ENCODE measurements at regions not wholly inside any gene's neighbourhood (a gene's known extent, or its start where the extent isn't known, plus 50 kb on each side); places are given as distances from the start of the nearest gene placed in this dataset.

- DNase-seq (ENCODE audit: low read depth in 3 of 3, low spot score in 1 of 3): no peak
These were observed 585.7 kb upstream of the MARCKS start for GRCh38 chr6:113271437-113271836.

GRCh38 chr6:113276601-113277000 is 580.5 kb upstream of the MARCKS start:
- no peak for DNase-seq (ENCODE audit: low read depth in 3 of 3, low spot score in 1 of 3)

GRCh38 chr6:113277111-113277510 is 580.0 kb upstream of the MARCKS start:
- no peak for DNase-seq (ENCODE audit: low read depth in 3 of 3, low spot score in 1 of 3)

GRCh38 chr6:113281014-113281413 is 576.1 kb upstream of the MARCKS start:
- DNase-seq (ENCODE audit: low read depth in 3 of 3, low spot score in 1 of 3): no peak

GRCh38 chr6:113281431-113281830 is 575.7 kb upstream of the MARCKS start:
- DNase-seq (ENCODE audit: low read depth in 3 of 3, low spot score in 1 of 3): no peak

- no peak for DNase-seq (ENCODE audit: low read depth in 3 of 3, low spot score in 1 of 3)
These were observed 569.7 kb upstream of the MARCKS start for GRCh38 chr6:113287396-113287795.

GRCh38 chr6:113288409-113288808 is 568.7 kb upstream of the MARCKS start:
- DNase-seq (ENCODE audit: low read depth in 3 of 3, low spot score in 1 of 3): no peak

GRCh38 chr6:113289166-113289565 is 568.0 kb upstream of the MARCKS start:
- DNase-seq (ENCODE audit: low read depth in 3 of 3, low spot score in 1 of 3): no peak

- no peak for DNase-seq (ENCODE audit: low read depth in 3 of 3, low spot score in 1 of 3)
These were observed 566.5 kb upstream of the MARCKS start for GRCh38 chr6:113290684-113291083.

GRCh38 chr6:113291751-113292445 is 565.2 kb upstream of the MARCKS start:
- DNase-seq (ENCODE audit: low read depth in 3 of 3, low spot score in 1 of 3): no peak

- DNase-seq (ENCODE audit: low read depth in 3 of 3, low spot score in 1 of 3): no peak
These were observed 564.3 kb upstream of the MARCKS start for GRCh38 chr6:113292646-113293422.

- DNase-seq (ENCODE audit: low read depth in 3 of 3, low spot score in 1 of 3): no peak
These were observed 563.8 kb upstream of the MARCKS start for GRCh38 chr6:113293423-113293740.

GRCh38 chr6:113299531-113299930 is 557.6 kb upstream of the MARCKS start:
- DNase-seq (ENCODE audit: low read depth in 3 of 3, low spot score in 1 of 3): no peak

GRCh38 chr6:113301651-113302050 is 555.5 kb upstream of the MARCKS start:
- no peak for DNase-seq (ENCODE audit: low read depth in 3 of 3, low spot score in 1 of 3)

- DNase-seq (ENCODE audit: low read depth in 3 of 3, low spot score in 1 of 3): no peak
These were observed 553.0 kb upstream of the MARCKS start for GRCh38 chr6:113304116-113304515.

- peak in 1 of 3 donors; percentile 1 for DNase-seq (ENCODE audit: low read depth in 3 of 3, low spot score in 1 of 3)
These were observed 550.5 kb upstream of the MARCKS start for GRCh38 chr6:113306552-113307145.

- no peak for DNase-seq (ENCODE audit: low read depth in 3 of 3, low spot score in 1 of 3)
These were observed 548.9 kb upstream of the MARCKS start for GRCh38 chr6:113308266-113308665.

- DNase-seq (ENCODE audit: low read depth in 3 of 3, low spot score in 1 of 3): no peak
These were observed 543.3 kb upstream of the MARCKS start for GRCh38 chr6:113313841-113314240.

GRCh38 chr6:113315165-113315564 is 542.0 kb upstream of the MARCKS start:
- no peak for DNase-seq (ENCODE audit: low read depth in 3 of 3, low spot score in 1 of 3)

- no peak for DNase-seq (ENCODE audit: low read depth in 3 of 3, low spot score in 1 of 3)
These were observed 541.3 kb upstream of the MARCKS start for GRCh38 chr6:113315879-113316278.

- no peak for DNase-seq (ENCODE audit: low read depth in 3 of 3, low spot score in 1 of 3)
These were observed 539.7 kb upstream of the MARCKS start for GRCh38 chr6:113317442-113317841.

GRCh38 chr6:113317891-113318574 is 539.1 kb upstream of the MARCKS start:
- no peak for DNase-seq (ENCODE audit: low read depth in 3 of 3, low spot score in 1 of 3)
